PC-3 (cell line): ENCODE measurements at regions not wholly inside any gene's neighbourhood (a gene's known extent, or its start where the extent isn't known, plus 50 kb on each side); places are given as distances from the start of the nearest gene placed in this dataset.
A peak's percentile ranks its signal among the peaks of the same experiment; 100 is the strongest.

Source experiments
- ATAC-seq: fragments of 200-7000 bp; cut with Tn5 transposase; 2 replicates; pipeline ENCODE4 v1.9.1; 2020; ENCODE audit warnings: mild to moderate bottlenecking, moderate library complexity
- BruUV-seq: library from RNA; stranded (reverse); fragments of 400-500 nt; replicated peaks from 2 replicates; lab custom pipeline; 2021; lab: Mats Ljungman, UMichigan
- CTCF ChIA-PET: fragments of 300-600 bp; sonication (Branson Sonifier 250); formaldehyde crosslinking; loops from one replicate; lab custom pipeline; 2022; ENCODE audit warnings: antibody characterized with exemption; lab: Charles Lee
- POLR2A ChIA-PET: fragments of 300-600 bp; sonication (Branson Sonifier 250); formaldehyde crosslinking; loops from one replicate; lab custom pipeline; 2022; ENCODE audit warnings: antibody characterized with exemption; ENCODE audit not compliant: unreplicated experiment; lab: Charles Lee
- DNase-seq: peaks from one replicate; pipeline ENCODE4 v3.0.0-alpha.2; 2015
- H2AFZ ChIP-seq: fragments of 300-600 bp; sonication (generic); 2 replicates; pipeline ENCODE4 v1.6.0; 2016; ENCODE audit warnings: antibody characterized with exemption, low read length
- H3F3A ChIP-seq: fragments of 300-600 bp; sonication (generic); one replicate; pipeline ENCODE4 v1.6.0; 2017; ENCODE audit warnings: antibody characterized with exemption, low read length, control low read depth, mild to moderate bottlenecking; ENCODE audit not compliant: unreplicated experiment
- H3K27ac ChIP-seq: fragments of 300-600 bp; sonication (generic); 2 replicates; pipeline ENCODE4 v1.5.1; 2016; ENCODE audit warnings: mild to moderate bottlenecking, low read length
- H3K27me3 ChIP-seq: fragments of 300-600 bp; sonication (generic); 2 replicates; pipeline ENCODE4 v1.6.1; 2016; ENCODE audit warnings: low read length, mixed read lengths
- H3K36me3 ChIP-seq: fragments of 300-600 bp; sonication (generic); 2 replicates; pipeline ENCODE4 v1.6.1; 2016; ENCODE audit warnings: low read depth, mixed run types, low read length, mixed read lengths
- H3K4me1 ChIP-seq: fragments of 300-600 bp; sonication (generic); 2 replicates; pipeline ENCODE4 v1.5.1; 2016; ENCODE audit warnings: low read length; ENCODE audit not compliant: insufficient read depth
- H3K4me2 ChIP-seq: fragments of 300-600 bp; sonication (generic); 2 replicates; pipeline ENCODE4 v1.6.0; 2016; ENCODE audit warnings: low read length
- H3K4me3 ChIP-seq: fragments of 300-600 bp; sonication (generic); 2 replicates; pipeline ENCODE4 v1.5.1; 2016; ENCODE audit warnings: mild to moderate bottlenecking, low read length, mixed read lengths
- H3K79me2 ChIP-seq: fragments of 300-600 bp; sonication (generic); 2 replicates; pipeline ENCODE4 v1.6.1; 2017; ENCODE audit warnings: low read length, mixed read lengths
- H3K9ac ChIP-seq: fragments of 300-600 bp; sonication (generic); 2 replicates; pipeline ENCODE4 v1.6.0; 2016; ENCODE audit warnings: mild to moderate bottlenecking, low read length
- H3K9me2 ChIP-seq: fragments of 300-600 bp; sonication (generic); replicated peaks from 2 replicates; pipeline ENCODE4 v1.6.1; 2016; ENCODE audit warnings: mixed run types, low read length, mixed read lengths
- H3K9me3 ChIP-seq: fragments of 300-600 bp; sonication (generic); 2 replicates; pipeline ENCODE4 v1.6.1; 2016; ENCODE audit warnings: low read length, mixed read lengths
- H4K20me1 ChIP-seq: fragments of 300-600 bp; sonication (generic); 2 replicates; pipeline ENCODE4 v1.6.1; 2016; ENCODE audit warnings: low read length, mixed read lengths
- CTCF ChIP-seq: fragments of 300-600 bp; sonication (generic); conservative IDR thresholded peaks from 2 replicates; pipeline ENCODE4 v1.5.1; 2017; ENCODE audit warnings: antibody characterized with exemption, low read depth, mild to moderate bottlenecking, low read length
- EZH2 ChIP-seq: fragments of 300-600 bp; sonication (generic); IDR thresholded peaks from one replicate; pipeline ENCODE4 v1.6.1; 2017; ENCODE audit warnings: antibody characterized with exemption, mild to moderate bottlenecking, low read length; ENCODE audit not compliant: unreplicated experiment
- EZH2phosphoT487 ChIP-seq: fragments of 300-600 bp; sonication (generic); IDR thresholded peaks from 2 replicates; pipeline ENCODE4 v1.6.1; 2018; ENCODE audit warnings: mild to moderate bottlenecking, antibody characterized with exemption, low read length, borderline replicate concordance
- intact Hi-C: fragments of 100-400 bp; cut with micrococcal nuclease; formaldehyde crosslinking; loops from 2 replicates; pipeline ENCODE4 v1.9.0; 2023

GRCh38 chr3:10703875-10704274 lies 112.2 kb upstream of the SLC6A11 start:
- H2AFZ ChIP-seq = no peak overlapping the region
- H3K4me2 ChIP-seq = no peak overlapping the region
- no peaks in the 10 kb centered on the region for H3K4me1 ChIP-seq
- H3K4me3 ChIP-seq = no peak overlapping the region
- H3K9me2 ChIP-seq = no peaks in the 10 kb centered on the region
- no peaks in the 10 kb centered on the region for H4K20me1 ChIP-seq
- H3K27me3 ChIP-seq = peaks cover 70% of the 10 kb centered on the region
- intact Hi-C loops = no loop called here
- ATAC-seq (peak; percentile 41), DNase-seq (peak; percentile 60)
- no peaks in the 10 kb centered on the region for H3F3A ChIP-seq
- no TSS peak for BruUV-seq
- no peaks in the 10 kb centered on the region for H3K9me3 ChIP-seq
- H3K27ac ChIP-seq = no peak overlapping the region
- ChIA-PET CTCF (no interaction called here), POLR2A (no interaction called here)
- TF ChIP-seq EZH2 = no peak
- TF ChIP-seq CTCF = peak; percentile 64
- TF ChIP-seq EZH2phosphoT487 = no peak
- H3K9ac ChIP-seq = no peak overlapping the region
- no peaks in the 10 kb centered on the region for H3K79me2 ChIP-seq
- H3K36me3 ChIP-seq = no peaks in the 10 kb centered on the region

- intact Hi-C loops = no loop called here
- Histone ChIP-seq H3K9me2 (no peaks in the 10 kb centered on the region), H3F3A (no peaks in the 10 kb centered on the region), H3K27me3 (peaks cover 72% of the 10 kb centered on the region), H3K4me3 (no peak overlapping the region), H4K20me1 (no peaks in the 10 kb centered on the region), H3K79me2 (no peaks in the 10 kb centered on the region), H3K4me1 (no peaks in the 10 kb centered on the region), H2AFZ (no peak overlapping the region), H3K27ac (no peak overlapping the region), H3K9ac (no peak overlapping the region), H3K36me3 (no peaks in the 10 kb centered on the region), H3K4me2 (no peak overlapping the region), H3K9me3 (no peaks in the 10 kb centered on the region)
- DNase-seq (peak; percentile 8), ATAC-seq (peak; percentile 33; the same call in 1 of the 2 replicates)
- POLR2A ChIA-PET = no interaction called here
- CTCF ChIA-PET = no interaction called here
- TF ChIP-seq CTCF (peak; percentile 44; the same call in 1 of the 2 replicates), EZH2 (no peak)
- no TSS peak for BruUV-seq
Measured at GRCh38 chr3:10706156-10706739, 109.8 kb upstream of the SLC6A11 start.

- intact Hi-C loops = no loop called here
- CTCF ChIA-PET = no interaction called here
- Histone ChIP-seq H3K79me2 (no peaks in the 10 kb centered on the region), H2AFZ (no peak overlapping the region), H3K27me3 (peaks cover 73% of the 10 kb centered on the region), H3K4me3 (no peak overlapping the region), H3K4me2 (no peak overlapping the region), H3K27ac (no peak overlapping the region), H4K20me1 (no peaks in the 10 kb centered on the region), H3K9ac (no peak overlapping the region), H3K4me1 (no peaks in the 10 kb centered on the region), H3K36me3 (no peaks in the 10 kb centered on the region), H3K9me3 (no peaks in the 10 kb centered on the region), H3F3A (no peaks in the 10 kb centered on the region), H3K9me2 (no peaks in the 10 kb centered on the region)
- TF ChIP-seq CTCF = no peak
- no peak for TF ChIP-seq EZH2
- TF ChIP-seq EZH2phosphoT487 = 0 out of 2 replicates have a peak, but pooled peaks have one; percentile 1
- BruUV-seq = no TSS peak
- ATAC-seq (no peak), DNase-seq (no peak)
- POLR2A ChIA-PET = no interaction called here
Measured at GRCh38 chr3:10706740-10707399, 109.2 kb upstream of the SLC6A11 start.
